ENCODE measurements at regions not wholly inside any gene's neighbourhood (a gene's known extent, or its start where the extent isn't known, plus 50 kb on each side); places are given as distances from the start of the nearest gene placed in this dataset.

DNA sequence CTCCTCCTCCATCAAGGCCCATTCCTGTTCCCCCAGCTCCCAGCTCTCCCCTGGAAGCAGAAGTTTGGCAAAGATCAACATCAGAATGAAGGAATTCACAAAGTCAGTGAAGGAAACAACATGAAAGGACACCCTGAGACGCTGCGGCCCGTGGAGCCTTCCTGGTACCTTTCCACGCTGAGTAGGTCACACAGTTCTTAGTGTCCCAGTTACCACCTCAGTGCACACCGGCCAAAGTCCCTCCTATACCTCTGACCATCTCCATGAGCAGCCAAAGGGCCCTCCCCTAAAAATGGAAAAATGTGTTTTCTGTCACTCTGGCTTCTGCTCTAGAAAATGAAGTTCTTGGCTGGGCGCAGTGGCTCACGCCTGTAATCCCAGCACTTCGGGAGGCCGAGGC lies 191.6 kb upstream of the AGAP1 start:
- no peak for DNase-seq

- no peak for DNase-seq
Observed at GRCh38 chr2:235303499-235304291, 190.1 kb upstream of the AGAP1 start.

GRCh38 chr2:235305678-235306077 lies 188.2 kb upstream of the AGAP1 start:
- no peak for DNase-seq

GRCh38 chr2:235311044-235311443 lies 182.8 kb upstream of the AGAP1 start:
- no peak for DNase-seq

DNA sequence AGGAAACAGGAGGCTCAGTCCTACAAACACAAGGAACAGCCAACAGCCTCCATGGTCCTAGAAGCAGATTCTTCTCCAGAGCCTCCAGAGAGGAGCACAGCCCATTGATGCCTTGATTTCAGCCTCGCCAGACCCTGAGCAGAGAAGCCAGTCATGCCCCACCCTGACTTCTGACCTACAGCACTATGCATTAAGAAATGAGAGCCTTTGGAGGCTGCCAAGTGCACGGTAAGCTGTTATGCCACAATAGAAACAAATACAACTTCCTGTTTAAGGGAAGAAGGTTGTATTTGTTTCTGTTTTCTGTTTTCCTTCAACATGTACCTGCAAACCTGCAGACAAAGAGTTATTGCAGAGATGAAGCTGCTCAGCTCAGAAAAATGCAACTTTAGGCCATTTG lies 181.3 kb upstream of the AGAP1 start:
- no peak for DNase-seq

- DNase-seq = peak; percentile 4
Observed at GRCh38 chr2:235314371-235314930, 179.4 kb upstream of the AGAP1 start.

DNA sequence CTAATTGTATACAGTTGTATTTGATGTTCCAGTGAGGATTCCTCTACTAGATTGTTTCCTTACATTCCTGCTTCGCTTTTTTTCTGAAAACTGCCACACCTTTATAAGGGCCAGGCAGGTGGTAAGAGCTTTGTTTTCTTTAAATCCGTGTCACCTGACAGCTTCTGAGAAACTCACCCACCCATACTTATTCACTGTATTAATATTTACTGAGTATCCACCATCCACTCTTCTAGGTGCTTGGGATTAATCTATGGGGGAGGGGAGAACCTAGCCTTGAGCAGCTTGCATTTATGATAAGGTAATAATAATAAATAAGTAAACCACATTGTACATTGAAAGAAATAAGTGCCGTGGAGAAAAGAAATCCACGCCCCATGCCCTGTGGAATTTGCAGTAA lies 174.7 kb upstream of the AGAP1 start:
- no peak for DNase-seq

- no peak for DNase-seq
Observed at GRCh38 chr2:235320326-235320725, 173.5 kb upstream of the AGAP1 start.

DNA sequence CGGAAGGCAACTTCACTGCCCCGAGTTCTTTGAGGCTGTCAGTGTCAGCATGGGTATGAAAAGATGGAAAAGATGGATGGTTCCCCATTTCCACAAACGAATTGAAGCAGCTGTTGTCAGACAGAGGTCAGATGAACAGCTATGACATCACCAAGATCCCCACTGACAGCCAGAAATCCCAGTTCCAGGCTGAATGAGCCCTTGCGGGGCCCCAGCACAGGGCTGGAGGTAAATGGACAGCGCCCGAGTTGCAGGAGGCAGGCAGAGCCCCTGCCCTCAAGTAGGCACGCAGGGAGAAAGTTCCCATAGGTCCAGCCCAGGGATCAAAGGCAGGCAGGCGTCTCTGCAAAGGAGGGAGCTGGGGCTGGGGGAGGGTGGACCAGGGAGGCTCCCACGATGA lies 169.5 kb upstream of the AGAP1 start:
- no peak for DNase-seq

DNA sequence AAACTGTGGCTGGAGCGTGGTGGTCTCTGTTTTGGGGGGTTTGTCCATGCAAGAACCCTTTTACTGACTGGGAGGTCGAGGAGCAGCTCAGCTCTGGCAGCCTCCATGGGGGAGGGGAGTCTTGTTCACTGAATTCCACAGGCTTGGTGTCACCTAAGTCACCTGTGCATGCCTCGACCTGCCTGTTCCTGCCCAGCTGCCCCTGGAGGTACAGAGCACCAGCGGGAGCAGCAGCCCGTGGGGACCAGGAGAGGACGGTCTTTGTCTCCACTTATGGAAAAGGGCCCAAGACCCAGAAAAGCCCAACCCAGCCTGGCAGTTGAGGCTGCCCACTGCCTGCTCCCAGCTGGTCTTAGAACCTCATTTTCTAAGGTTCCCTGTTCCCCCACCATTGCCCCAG lies 168.7 kb upstream of the AGAP1 start:
- no peak for DNase-seq

GRCh38 chr2:235328991-235329390 lies 164.9 kb upstream of the AGAP1 start:
- DNase-seq = no peak

- DNase-seq = no peak
Observed at GRCh38 chr2:235330775-235331451, 162.9 kb upstream of the AGAP1 start.

DNA sequence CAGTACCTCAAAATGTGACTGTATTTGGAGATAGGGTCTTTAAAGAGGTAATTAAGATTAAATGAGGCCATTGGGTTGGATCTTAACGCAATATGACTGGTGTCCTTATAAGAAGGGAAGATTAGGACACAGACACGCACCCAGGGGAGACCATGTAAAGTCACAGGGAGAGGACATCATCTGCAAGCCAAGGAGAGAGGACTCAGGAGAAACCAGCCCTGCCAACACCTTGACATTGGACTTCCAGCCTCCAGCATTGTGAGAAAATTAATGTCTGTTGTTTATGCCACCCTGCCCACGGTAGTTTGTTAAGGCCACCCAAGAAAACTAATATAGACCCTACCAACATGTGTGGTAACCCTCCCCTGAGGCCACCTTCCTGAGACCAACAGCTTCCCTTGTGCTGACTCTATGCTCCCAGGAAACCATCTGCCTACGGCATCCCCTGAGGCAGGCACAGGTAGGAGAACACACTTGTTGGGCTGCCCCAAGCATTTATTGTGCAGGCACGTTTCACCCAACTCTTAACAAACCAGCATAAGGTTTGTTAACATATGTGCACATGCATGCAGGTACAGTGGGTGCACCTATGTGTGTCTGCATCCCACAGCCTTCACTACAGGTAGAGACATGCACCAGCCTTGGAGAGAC lies 161.5 kb upstream of the AGAP1 start:
- no peak for DNase-seq

DNA sequence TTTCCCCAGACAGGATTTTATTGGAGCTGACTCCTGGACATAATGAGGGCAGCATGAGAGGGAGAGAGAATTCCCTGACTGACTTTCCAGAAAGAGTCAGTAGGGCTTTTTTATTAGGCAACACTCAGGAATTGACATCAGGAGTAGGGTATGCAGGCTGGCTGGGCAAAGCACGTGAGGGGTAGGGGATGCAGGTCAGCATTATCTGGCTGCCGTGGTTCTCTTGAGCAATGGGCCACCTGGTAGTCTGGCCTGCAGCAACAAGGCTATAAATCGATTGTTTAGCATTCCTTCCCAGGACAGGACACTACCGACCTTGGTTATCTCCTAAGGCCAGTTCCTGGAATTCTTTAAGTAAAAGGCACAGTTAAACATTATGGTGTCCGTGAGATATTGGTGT lies 160.8 kb upstream of the AGAP1 start:
- no peak for DNase-seq

DNA sequence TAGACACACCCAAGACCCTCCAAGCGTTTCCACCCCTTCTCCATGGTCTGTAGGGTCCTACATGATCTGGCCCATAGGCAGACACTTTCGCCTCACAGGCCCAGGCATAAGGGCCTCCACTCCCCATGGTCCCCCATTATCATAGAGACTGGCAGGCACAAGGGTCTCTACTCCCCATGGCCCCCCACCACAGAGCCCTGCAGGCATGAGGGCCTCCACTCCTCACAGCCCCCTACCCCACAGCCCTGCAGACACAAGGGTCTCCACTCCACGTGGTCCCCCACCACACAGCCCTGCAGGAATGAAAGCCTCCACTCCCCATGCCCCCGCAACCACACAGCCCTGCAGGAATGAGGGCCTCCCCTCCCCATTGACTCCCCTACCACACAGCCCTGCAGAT lies 159.7 kb upstream of the AGAP1 start:
- DNase-seq = no peak

- no peak for DNase-seq
Observed at GRCh38 chr2:235343156-235343774, 150.6 kb upstream of the AGAP1 start.

- no peak for DNase-seq
Observed at GRCh38 chr2:235343869-235344268, 150.0 kb upstream of the AGAP1 start.

GRCh38 chr2:235345745-235346144 lies 148.1 kb upstream of the AGAP1 start:
- DNase-seq = no peak

- no peak for DNase-seq
Observed at GRCh38 chr2:235347691-235348090, 146.2 kb upstream of the AGAP1 start.

DNA sequence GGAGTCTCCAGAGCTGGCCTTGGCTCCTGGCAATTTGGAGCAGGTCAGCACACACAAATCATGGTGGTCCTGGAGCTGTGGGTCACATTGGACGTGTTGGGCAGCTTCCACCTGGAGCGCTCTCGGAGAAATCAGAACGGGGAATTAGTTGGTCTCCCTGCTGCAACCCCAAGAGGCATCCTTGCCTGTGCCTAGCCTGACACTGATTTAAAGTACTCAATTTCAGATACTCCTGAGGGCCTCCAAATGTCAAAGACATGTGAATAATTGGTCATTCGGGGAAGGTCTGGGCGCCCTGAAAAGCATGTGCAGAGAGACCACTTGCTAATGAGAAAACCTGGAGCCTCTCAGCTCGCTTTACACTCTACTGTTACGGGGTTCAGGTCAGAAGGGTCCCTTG lies 145.5 kb upstream of the AGAP1 start:
- no peak for DNase-seq

DNA sequence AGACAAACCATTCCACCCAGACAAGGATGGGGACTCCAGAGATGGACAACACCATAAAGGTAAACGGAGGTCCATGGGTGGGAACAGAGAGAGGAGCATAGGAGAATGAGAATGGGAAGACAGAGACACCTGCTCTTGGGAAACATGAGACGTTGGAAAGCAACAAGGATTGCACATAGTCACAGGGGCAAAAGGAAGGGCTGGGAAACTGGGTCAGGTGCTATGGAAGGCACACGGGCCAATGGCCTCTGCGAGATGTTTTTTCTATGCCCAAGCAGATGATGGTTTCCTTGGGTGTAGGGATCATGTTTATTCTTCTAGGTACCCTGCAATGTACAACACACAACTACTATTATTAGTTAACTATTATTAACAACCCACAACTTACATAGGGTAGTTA lies 143.6 kb upstream of the AGAP1 start:
- no peak for DNase-seq

GRCh38 chr2:235352541-235352940 lies 141.3 kb upstream of the AGAP1 start:
- no peak for DNase-seq
